Spleen (tissue), 11 donors: ENCODE measurements at regions not wholly inside any gene's neighbourhood (a gene's known extent, or its start where the extent isn't known, plus 50 kb on each side); places are given as distances from the start of the nearest gene placed in this dataset.

ENCODE experiments used
- DNase-seq: peaks from one replicate; pipeline ENCODE4 v3.0.0-alpha.2; 2020
- H3K27ac ChIP-seq, 8 donors: fragments of 200-600 bp; sonication (generic) in 7 of 8; 1 replicate in 4 of 8; 2 replicates in 4 of 8; pipeline versions ENCODE4 v1.5.0 to v1.8.0; 2016 to 2021; ENCODE audit warnings: inconsistent platforms in 4 of 8, mild to moderate bottlenecking in 4 of 8, moderate library complexity in 1 of 8
- H3K27me3 ChIP-seq, 7 donors: fragments of 200-600 bp; sonication (generic) in 6 of 7; replicated peaks in 1 of 7; 1 replicate in 4 of 7; 2 replicates in 3 of 7; pipeline versions ENCODE4 v1.5.0 to v1.8.0; 2016 to 2021; ENCODE audit warnings: inconsistent platforms in 3 of 7, mild to moderate bottlenecking in 1 of 7
- H3K36me3 ChIP-seq, 6 donors: fragments of 200-600 bp; sonication (generic) in 5 of 6; 1 replicate in 4 of 6; 2 replicates in 2 of 6; pipeline versions ENCODE4 v1.5.0 to v1.8.0; 2016 to 2021; ENCODE audit warnings: inconsistent platforms in 2 of 6
- H3K4me1 ChIP-seq, 6 donors: fragments of 200-600 bp; sonication (generic) in 5 of 6; 1 replicate in 3 of 6; 2 replicates in 3 of 6; pipeline versions ENCODE4 v1.5.0 to v1.8.0; 2016 to 2021; ENCODE audit warnings: inconsistent platforms in 3 of 6
- H3K4me3 ChIP-seq, 8 donors: fragments of 200-600 bp; sonication (generic) in 7 of 8; 1 replicate in 4 of 8; 2 replicates in 4 of 8; pipeline versions ENCODE4 v1.5.0 to v1.8.0; 2016 to 2021; ENCODE audit warnings: inconsistent platforms in 4 of 8, mild to moderate bottlenecking in 4 of 8, moderate library complexity in 2 of 8
- H3K9me3 ChIP-seq, 8 donors: fragments of 200-600 bp; sonication (generic) in 7 of 8; 1 replicate in 4 of 8; 2 replicates in 4 of 8; pipeline versions ENCODE4 v1.5.0 to v1.8.0; 2016 to 2021; ENCODE audit warnings: inconsistent platforms in 4 of 8
- CTCF ChIP-seq, 11 experiments: fragments of 200-600 bp in 7 of 11; fragments of 450-650 bp in 4 of 11; sonication (generic) in 4 of 11; IDR thresholded peaks in 8 of 11; conservative IDR thresholded peaks in 3 of 11; 1 replicate in 7 of 11; 2 replicates in 4 of 11; pipeline versions ENCODE4 v1.4.0 to v1.8.0; 2016 to 2021; ENCODE audit warnings: antibody characterized with exemption in 11 of 11, inconsistent platforms in 4 of 11, mild to moderate bottlenecking in 1 of 11
- POLR2A ChIP-seq, 3 donors: fragments of 450-650 bp; IDR thresholded peaks; one replicate each; pipeline ENCODE4 v1.5.1; 2017; ENCODE audit warnings: antibody characterized with exemption in 3 of 3, mild to moderate bottlenecking in 1 of 3
- POLR2AphosphoS5 ChIP-seq, 3 donors: sonication (generic); formaldehyde crosslinking; IDR thresholded peaks; one replicate each; pipeline ENCODE4 v1.5.1; 2017; ENCODE audit warnings: antibody characterized with exemption in 3 of 3
- WGBS, 5 donors: extraction: QIAGEN DNeasy Blood & Tissue Kit in 3 of 5; methylation state at CpG; one replicate each; pipeline versions ENCODE4 v1.1.5 to v1.1.7; 2013 to 2018; 5-methylcytosine and 5-hydroxymethylcytosine counted together
- intact Hi-C: fragments of 100-400 bp; cut with DNase I; formaldehyde crosslinking; loops from one replicate; pipeline ENCODE4 v1.15.0; 2023; ENCODE audit warnings: low total_unique reads
- donor health status: healthy with polysubstance abuse.
- donor health status: DM: no; HTN: no; CAD: no; lungs with moderate emphysema.
- donor health status: DM: no; HTN: no; CAD: no.
- donor health status: Bipolar disorder and iron deficiency.
- donor health status: healthy.
- donor health status: DM: no; HTN: no; CAD: no.
- donor health status: DM: yes; HTN: yes; CAD: no.

GRCh38 chr11:32029721-32030120 is 61.2 kb upstream of the RCN1 start:
- H3K36me3 ChIP-seq = no peaks in the 10 kb centered on the region

GRCh38 chr11:32028201-32028600 is 62.7 kb upstream of the RCN1 start:
- H3K4me3 ChIP-seq = no peak overlapping the region
- no peaks in the 10 kb centered on the region for H3K4me1 ChIP-seq
- no peaks in the 10 kb centered on the region for H3K36me3 ChIP-seq
- TF ChIP-seq POLR2AphosphoS5 (IDR thresholded peaks at IDR 0.05) (no peak), POLR2A (IDR thresholded peaks at IDR 0.05) (no peak), CTCF (IDR thresholded peaks at IDR 0.05 in 8 of 11, conservative IDR thresholded peaks at IDR 0.05 in 3 of 11) (no peak)
- intact Hi-C loops = no loop called here
- no peaks in the 10 kb centered on the region for H3K9me3 ChIP-seq
- 79 to 90% (median 88%) methylated on average over 4 of the region's 4 CpGs for WGBS, 5 donors
- peaks cover 0 to 11% (median 0%) of the 10 kb centered on the region in 7 donors for H3K27me3 ChIP-seq
- no peak overlapping the region for H3K27ac ChIP-seq
- no peak for DNase-seq

More at GRCh38 chr11:32029721-32030120, 61.2 kb upstream of the RCN1 start:
- Histone ChIP-seq H3K4me3 (no peak overlapping the region), H3K27ac (no peak overlapping the region), H3K9me3 (no peaks in the 10 kb centered on the region), H3K4me1 (no peaks in the 10 kb centered on the region), H3K27me3 (peaks cover 0 to 11% (median 0%) of the 10 kb centered on the region in 7 donors)
- WGBS, 5 donors = 82 to 94% (median 91%) methylated on average over 4 of the region's 4 CpGs
- intact Hi-C loops = no loop called here
- TF ChIP-seq POLR2AphosphoS5 (IDR thresholded peaks at IDR 0.05) (no peak), CTCF (IDR thresholded peaks at IDR 0.05 in 8 of 11, conservative IDR thresholded peaks at IDR 0.05 in 3 of 11) (no peak), POLR2A (IDR thresholded peaks at IDR 0.05) (no peak)
- DNase-seq = no peak

- no peak for DNase-seq
Observed at GRCh38 chr11:32026766-32027165, 64.1 kb upstream of the RCN1 start.

GRCh38 chr11:32024948-32025347 is 65.9 kb upstream of the RCN1 start:
- TF ChIP-seq POLR2AphosphoS5 (IDR thresholded peaks at IDR 0.05) (no peak), CTCF (IDR thresholded peaks at IDR 0.05 in 8 of 11, conservative IDR thresholded peaks at IDR 0.05 in 3 of 11) (no peak), POLR2A (IDR thresholded peaks at IDR 0.05) (no peak)
- 82 to 98% (median 93%) methylated on average over 2 of the region's 2 CpGs for WGBS, 5 donors
- no peak overlapping the region for H3K27ac ChIP-seq
- H3K4me1 ChIP-seq = no peaks in the 10 kb centered on the region
- DNase-seq = no peak
- no peaks in the 10 kb centered on the region for H3K36me3 ChIP-seq
- intact Hi-C loops = no loop called here
- no peak overlapping the region for H3K4me3 ChIP-seq
- no peaks in the 10 kb centered on the region for H3K9me3 ChIP-seq
- H3K27me3 ChIP-seq = peaks cover 0 to 7% (median 0%) of the 10 kb centered on the region in 7 donors

More at GRCh38 chr11:32026766-32027165, 64.1 kb upstream of the RCN1 start:
- Histone ChIP-seq H3K9me3 (no peaks in the 10 kb centered on the region), H3K36me3 (no peaks in the 10 kb centered on the region), H3K4me1 (no peaks in the 10 kb centered on the region), H3K27me3 (peaks cover 0 to 11% (median 0%) of the 10 kb centered on the region in 7 donors), H3K27ac (no peak overlapping the region), H3K4me3 (no peak overlapping the region)
- intact Hi-C loops = no loop called here
- no peak for TF ChIP-seq POLR2AphosphoS5 (IDR thresholded peaks at IDR 0.05)
- no peak for TF ChIP-seq CTCF (IDR thresholded peaks at IDR 0.05 in 8 of 11, conservative IDR thresholded peaks at IDR 0.05 in 3 of 11)
- TF ChIP-seq POLR2A (IDR thresholded peaks at IDR 0.05) = no peak
- 63 to 68% (median 66%) methylated on average over 2 of the region's 2 CpGs for WGBS, 5 donors
